CD4-positive, alpha-beta T cell (primary cell): ENCODE measurements at regions not wholly inside any gene's neighbourhood (a gene's known extent, or its start where the extent isn't known, plus 50 kb on each side); places are given as distances from the start of the nearest gene placed in this dataset.

Experiments
- ATAC-seq: fragments of 200-7000 bp; cut with Tn5 transposase; one replicate; pipeline ENCODE4 v1.10.0; 2022; ENCODE audit warnings: mild to moderate bottlenecking; ENCODE audit not compliant: poor library complexity
- CTCF ChIA-PET: fragments of 350-600 bp; sonication (Branson Sonifier 250); formaldehyde crosslinking; loops from one replicate; lab custom pipeline; 2021; ENCODE audit warnings: antibody characterized with exemption, inconsistent platforms; lab: Charles Lee
- POLR2A ChIA-PET: fragments of 350-600 bp; sonication (Branson Sonifier 250); formaldehyde crosslinking; loops from one replicate; lab custom pipeline; 2021; ENCODE audit warnings: antibody characterized with exemption, inconsistent platforms; lab: Charles Lee
- DNase-seq, 14 experiments: peaks; one replicate each; pipeline ENCODE4 v3.0.0-alpha.2; 2013 to 2020; ENCODE audit warnings: mixed read lengths in 2 of 14
- H3K27ac ChIP-seq, 2 donors: one replicate each; pipeline versions ENCODE4 v1.5.1 to v1.7.0; 2013; ENCODE audit warnings: low read length in 2 of 2, low read depth in 1 of 2, mild to moderate bottlenecking in 1 of 2
- H3K27me3 ChIP-seq, 2 experiments: 1 replicate in 1 of 2; 2 replicates in 1 of 2; pipeline versions ENCODE4 v1.6.1 to v1.7.0; 2013; ENCODE audit warnings: low read length in 2 of 2, control low read depth in 1 of 2, mild to moderate bottlenecking in 1 of 2, moderate library complexity in 1 of 2; ENCODE audit not compliant: insufficient read depth in 2 of 2, control insufficient read depth in 1 of 2
- H3K36me3 ChIP-seq: one replicate; pipeline ENCODE4 v1.6.1; 2013; ENCODE audit warnings: low read length, control low read depth; ENCODE audit not compliant: insufficient read depth
- H3K4me1 ChIP-seq: one replicate; pipeline ENCODE4 v1.6.1; 2013; ENCODE audit warnings: low read length, control low read depth; ENCODE audit not compliant: insufficient read depth
- H3K4me3 ChIP-seq: one replicate; pipeline ENCODE4 v1.5.1; 2013; ENCODE audit warnings: mild to moderate bottlenecking, low read length, moderate library complexity
- H3K9me3 ChIP-seq, 2 experiments: 1 replicate in 1 of 2; 2 replicates in 1 of 2; pipeline versions ENCODE4 v1.6.1 to v1.7.0; 2013; ENCODE audit warnings: low read length in 2 of 2, mild to moderate bottlenecking in 2 of 2, control low read depth in 1 of 2, moderate library complexity in 1 of 2; ENCODE audit not compliant: control insufficient read depth in 1 of 2, insufficient read depth in 1 of 2
- H3K27ac Mint-ChIP-seq: one replicate; pipeline ENCODE4 v1.8.0; 2020; ENCODE audit warnings: mixed read lengths
- H3K27me3 Mint-ChIP-seq: one replicate; pipeline ENCODE4 v1.8.0; 2021; ENCODE audit warnings: mixed read lengths
- H3K36me3 Mint-ChIP-seq: one replicate; pipeline ENCODE4 v1.8.0; 2021; ENCODE audit warnings: low read depth, mixed read lengths
- H3K4me1 Mint-ChIP-seq: one replicate; pipeline ENCODE4 v1.8.0; 2021; ENCODE audit warnings: low read depth, mixed read lengths
- H3K4me3 Mint-ChIP-seq: one replicate; pipeline ENCODE4 v1.8.0; 2020; ENCODE audit warnings: mild to moderate bottlenecking, mixed read lengths
- H3K9me3 Mint-ChIP-seq: one replicate; pipeline ENCODE4 v1.8.0; 2020; ENCODE audit warnings: mixed read lengths
- intact Hi-C, 2 experiments: fragments of 100-400 bp; cut with DNase I in 1 of 2; cut with micrococcal nuclease in 1 of 2; formaldehyde crosslinking; loops; one replicate each; pipeline versions ENCODE4 v1.15.1 to v1.9.0; 2023 to 2025; cut with DNase I, micrococcal nuclease
- TF ChIP-seq, protein P1 (sequence below): fragments of 200-600 bp; IDR thresholded peaks from one replicate; pipeline ENCODE4 v1.8.0; 2022; ENCODE audit warnings: antibody characterized with exemption, mild to moderate bottlenecking

DNA sequence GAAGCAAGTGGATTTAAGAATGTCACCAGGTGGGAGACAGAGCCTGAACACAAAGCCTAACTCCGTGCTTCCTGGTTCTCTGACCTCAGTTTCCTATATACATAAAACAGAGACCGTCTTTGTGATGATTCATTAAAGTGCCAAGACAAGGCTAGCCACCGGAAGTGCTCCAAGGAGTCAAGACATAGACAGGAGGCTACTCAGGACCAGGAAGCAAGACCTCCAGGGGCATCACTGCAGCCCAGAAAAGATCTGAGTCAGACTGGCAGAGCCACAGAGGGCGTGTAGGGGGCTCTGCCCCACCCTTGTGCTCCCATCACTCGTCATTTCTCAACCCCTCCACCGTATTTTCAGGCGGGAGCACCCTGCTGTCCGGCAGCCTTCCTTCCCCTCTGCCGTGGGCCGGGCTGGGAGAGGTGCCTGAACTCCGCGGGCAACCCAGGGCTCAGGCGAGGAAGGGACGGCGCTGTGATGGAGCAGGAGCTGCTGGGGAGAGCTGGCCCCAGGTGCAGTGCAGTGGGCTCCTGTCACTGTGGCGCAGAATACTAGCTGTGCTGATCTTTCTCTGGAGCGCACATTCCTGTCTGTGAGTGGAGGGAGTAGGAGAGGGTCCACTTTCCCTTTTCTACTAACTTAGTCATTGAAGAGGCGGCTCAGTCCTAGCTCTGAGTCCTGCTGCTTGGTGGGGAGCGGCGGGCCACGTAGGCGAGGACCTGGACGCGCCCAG is 134.7 kb upstream of the GPR12 start:
- Histone ChIP-seq H3K27ac (no peak overlapping the region), H3K9me3 (peaks cover 0 to 8% of the 10 kb centered on the region in 2 experiments), H3K4me1 (no peaks in the 10 kb centered on the region), H3K27me3 (no peaks in the 10 kb centered on the region), H3K4me3 (no peak overlapping the region), H3K36me3 (no peaks in the 10 kb centered on the region)
- H3K27me3 Mint-ChIP-seq, result peaks cover 33% of the 10 kb centered on the region
- POLR2A ChIA-PET, result no interaction called here
- no peaks in the 10 kb centered on the region for H3K4me1 Mint-ChIP-seq
- TF ChIP-seq, protein P1, sequence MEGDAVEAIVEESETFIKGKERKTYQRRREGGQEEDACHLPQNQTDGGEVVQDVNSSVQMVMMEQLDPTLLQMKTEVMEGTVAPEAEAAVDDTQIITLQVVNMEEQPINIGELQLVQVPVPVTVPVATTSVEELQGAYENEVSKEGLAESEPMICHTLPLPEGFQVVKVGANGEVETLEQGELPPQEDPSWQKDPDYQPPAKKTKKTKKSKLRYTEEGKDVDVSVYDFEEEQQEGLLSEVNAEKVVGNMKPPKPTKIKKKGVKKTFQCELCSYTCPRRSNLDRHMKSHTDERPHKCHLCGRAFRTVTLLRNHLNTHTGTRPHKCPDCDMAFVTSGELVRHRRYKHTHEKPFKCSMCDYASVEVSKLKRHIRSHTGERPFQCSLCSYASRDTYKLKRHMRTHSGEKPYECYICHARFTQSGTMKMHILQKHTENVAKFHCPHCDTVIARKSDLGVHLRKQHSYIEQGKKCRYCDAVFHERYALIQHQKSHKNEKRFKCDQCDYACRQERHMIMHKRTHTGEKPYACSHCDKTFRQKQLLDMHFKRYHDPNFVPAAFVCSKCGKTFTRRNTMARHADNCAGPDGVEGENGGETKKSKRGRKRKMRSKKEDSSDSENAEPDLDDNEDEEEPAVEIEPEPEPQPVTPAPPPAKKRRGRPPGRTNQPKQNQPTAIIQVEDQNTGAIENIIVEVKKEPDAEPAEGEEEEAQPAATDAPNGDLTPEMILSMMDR, result no peak
- intact Hi-C loops, result no loop called here
- ATAC-seq (no peak), DNase-seq (no peak)
- CTCF ChIA-PET, result no interaction called here
- H3K4me3 Mint-ChIP-seq, result no peak overlapping the region
- no peaks in the 10 kb centered on the region for H3K36me3 Mint-ChIP-seq
- H3K27ac Mint-ChIP-seq, result no peak overlapping the region
- H3K9me3 Mint-ChIP-seq, result no peaks in the 10 kb centered on the region

DNA sequence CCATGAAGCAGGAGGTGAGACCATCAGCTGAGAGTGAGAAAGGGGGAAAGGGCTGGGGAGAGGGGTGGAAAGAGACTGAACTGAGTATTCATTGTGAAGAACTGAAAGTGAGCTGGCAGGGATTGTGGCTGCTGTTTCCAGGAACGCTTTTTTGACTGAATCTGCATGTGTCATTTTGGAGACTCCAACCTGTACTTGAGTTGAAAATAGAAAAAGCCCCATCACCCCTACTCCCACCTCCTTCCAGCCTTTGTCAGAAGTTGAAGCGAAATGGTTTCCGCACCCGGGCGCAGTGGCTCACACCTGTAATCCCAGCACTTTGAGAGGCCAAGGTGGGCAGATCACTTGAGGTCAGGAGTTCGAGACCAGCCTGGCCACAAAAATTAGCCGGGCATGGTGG is 128.0 kb upstream of the GPR12 start:
- DNase-seq (no peak), ATAC-seq (no peak)
- Histone ChIP-seq H3K4me3 (no peak overlapping the region), H3K36me3 (no peaks in the 10 kb centered on the region), H3K27me3 (peaks cover 2 to 8% of the 10 kb centered on the region in 2 experiments), H3K4me1 (no peaks in the 10 kb centered on the region), H3K27ac (no peak overlapping the region), H3K9me3 (no peaks in the 10 kb centered on the region)
- POLR2A ChIA-PET, result no interaction called here
- Mint-ChIP-seq H3K27ac (no peak overlapping the region), H3K27me3 (peaks cover 22% of the 10 kb centered on the region), H3K36me3 (no peaks in the 10 kb centered on the region), H3K4me1 (no peaks in the 10 kb centered on the region), H3K4me3 (no peak overlapping the region), H3K9me3 (no peaks in the 10 kb centered on the region)
- TF ChIP-seq, protein P1, result no peak
- CTCF ChIA-PET, result no interaction called here
- intact Hi-C loops, result no loop called here

DNA sequence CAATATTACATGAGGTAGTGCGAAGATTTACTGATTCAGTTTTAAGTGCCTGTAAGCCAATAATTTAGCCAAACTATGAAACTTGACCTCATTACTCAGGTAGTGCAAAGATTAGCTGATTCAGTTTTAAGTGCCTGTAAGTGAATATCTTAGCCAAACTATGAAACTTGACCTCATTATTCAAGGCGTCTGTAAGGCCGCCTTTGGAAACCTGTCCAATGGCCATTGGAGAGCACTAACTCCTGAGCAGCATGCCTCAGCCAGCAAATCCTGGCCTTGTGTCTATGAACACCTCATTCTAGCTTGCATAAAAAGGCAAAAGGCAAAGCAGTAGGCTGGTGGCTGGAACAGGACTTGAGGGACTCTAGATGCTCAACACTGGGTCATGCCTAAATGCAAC is 127.0 kb upstream of the GPR12 start:
- no peak for ATAC-seq
- H3K4me3 Mint-ChIP-seq, result no peak overlapping the region
- DNase-seq, result no peak
- H3K36me3 ChIP-seq, result no peaks in the 10 kb centered on the region
- TF ChIP-seq, protein P1, result no peak
- ChIA-PET CTCF (no interaction called here), POLR2A (no interaction called here)
- no peaks in the 10 kb centered on the region for H3K9me3 ChIP-seq
- no peak overlapping the region for H3K27ac Mint-ChIP-seq
- H3K9me3 Mint-ChIP-seq, result no peaks in the 10 kb centered on the region
- no peaks in the 10 kb centered on the region for H3K36me3 Mint-ChIP-seq
- no peak overlapping the region for H3K27ac ChIP-seq
- H3K27me3 Mint-ChIP-seq, result peaks cover 22% of the 10 kb centered on the region
- intact Hi-C loops, result no loop called here
- H3K4me3 ChIP-seq, result no peak overlapping the region
- H3K27me3 ChIP-seq, result peaks cover 5 to 8% of the 10 kb centered on the region in 2 experiments
- no peaks in the 10 kb centered on the region for H3K4me1 ChIP-seq
- no peaks in the 10 kb centered on the region for H3K4me1 Mint-ChIP-seq
